Caco-2 (cell line): ENCODE measurements at regions not wholly inside any gene's neighbourhood (a gene's known extent, or its start where the extent isn't known, plus 50 kb on each side); places are given as distances from the start of the nearest gene placed in this dataset.

Experiments used
- BruUV-seq: library from RNA; stranded (reverse); fragments of 400-500 nt; replicated peaks from 2 replicates; lab custom pipeline; 2021; lab: Mats Ljungman, UMichigan
- CTCF ChIA-PET: fragments of 300-600 bp; sonication (Branson Sonifier 250); formaldehyde crosslinking; loops from one replicate; lab custom pipeline; 2022; ENCODE audit warnings: antibody characterized with exemption; lab: Charles Lee
- POLR2A ChIA-PET: fragments of 300-600 bp; sonication (Branson Sonifier 250); formaldehyde crosslinking; loops from one replicate; lab custom pipeline; 2022; ENCODE audit warnings: antibody characterized with exemption; lab: Charles Lee
- DNase-seq, 2 experiments: peaks; one replicate each; pipeline versions ENCODE4 v3.0.0 to v3.0.0-alpha.2; 2020 to 2022
- H3K27me3 ChIP-seq: replicated peaks from 2 replicates; pipeline ENCODE4 v1.6.0; 2011; ENCODE audit warnings: low read length; ENCODE audit not compliant: control insufficient read depth, insufficient read depth
- H3K36me3 ChIP-seq: 2 replicates; pipeline ENCODE4 v1.5.1; 2011; ENCODE audit warnings: low read length; ENCODE audit not compliant: control insufficient read depth, insufficient read depth
- H3K4me1 ChIP-seq: fragments of 250-450 bp; sonication (Bioruptor Pico); 2 replicates; pipeline ENCODE4 v1.5.1; 2020; ENCODE audit warnings: mild to moderate bottlenecking
- H3K4me3 ChIP-seq: 2 replicates; pipeline ENCODE4 v1.5.1; 2011; ENCODE audit warnings: low read depth, mild to moderate bottlenecking, control low read depth, low read length
- H3K9me3 ChIP-seq: fragments of 250-450 bp; sonication (Bioruptor Pico); 2 replicates; pipeline ENCODE4 v1.5.1; 2020; ENCODE audit warnings: mild to moderate bottlenecking, moderate library complexity
- H3K27ac Mint-ChIP-seq: one replicate; pipeline ENCODE4 v1.8.0; 2022; ENCODE audit warnings: mixed read lengths; ENCODE audit not compliant: unreplicated experiment
- H3K27me3 Mint-ChIP-seq: one replicate; pipeline ENCODE4 v1.8.0; 2022; ENCODE audit warnings: mixed read lengths; ENCODE audit not compliant: insufficient read depth, unreplicated experiment
- H3K36me3 Mint-ChIP-seq: one replicate; pipeline ENCODE4 v1.8.0; 2022; ENCODE audit warnings: mild to moderate bottlenecking, mixed read lengths; ENCODE audit not compliant: insufficient read depth, unreplicated experiment
- H3K4me1 Mint-ChIP-seq: one replicate; pipeline ENCODE4 v1.8.0; 2022; ENCODE audit warnings: low read depth, mixed read lengths; ENCODE audit not compliant: unreplicated experiment
- H3K4me3 Mint-ChIP-seq: one replicate; pipeline ENCODE4 v1.8.0; 2022; ENCODE audit warnings: mild to moderate bottlenecking, moderate library complexity, mixed read lengths; ENCODE audit not compliant: unreplicated experiment
- H3K9me3 Mint-ChIP-seq: one replicate; pipeline ENCODE4 v1.8.0; 2022; ENCODE audit warnings: mixed read lengths; ENCODE audit not compliant: unreplicated experiment
- intact Hi-C: fragments of 100-400 bp; cut with micrococcal nuclease; formaldehyde crosslinking; loops from one replicate; pipeline ENCODE4 v1.10.0; 2022; ENCODE audit not compliant: unreplicated experiment
- TF ChIP-seq, protein P1 (sequence below), 2 experiments: fragments of 200-600 bp in 1 of 2; IDR thresholded peaks; 1 replicate in 1 of 2; 2 replicates in 1 of 2; pipeline versions ENCODE4 v1.5.1 to v1.8.0; 2011 to 2022; ENCODE audit warnings: antibody characterized with exemption in 1 of 2, control low read depth in 1 of 2, inconsistent platforms in 1 of 2, low read depth in 1 of 2, low read length in 1 of 2, mild to moderate bottlenecking in 1 of 2, moderate library complexity in 1 of 2; ENCODE audit not compliant: insufficient read depth in 1 of 2, severe bottlenecking in 1 of 2, unreplicated experiment in 1 of 2

DNA sequence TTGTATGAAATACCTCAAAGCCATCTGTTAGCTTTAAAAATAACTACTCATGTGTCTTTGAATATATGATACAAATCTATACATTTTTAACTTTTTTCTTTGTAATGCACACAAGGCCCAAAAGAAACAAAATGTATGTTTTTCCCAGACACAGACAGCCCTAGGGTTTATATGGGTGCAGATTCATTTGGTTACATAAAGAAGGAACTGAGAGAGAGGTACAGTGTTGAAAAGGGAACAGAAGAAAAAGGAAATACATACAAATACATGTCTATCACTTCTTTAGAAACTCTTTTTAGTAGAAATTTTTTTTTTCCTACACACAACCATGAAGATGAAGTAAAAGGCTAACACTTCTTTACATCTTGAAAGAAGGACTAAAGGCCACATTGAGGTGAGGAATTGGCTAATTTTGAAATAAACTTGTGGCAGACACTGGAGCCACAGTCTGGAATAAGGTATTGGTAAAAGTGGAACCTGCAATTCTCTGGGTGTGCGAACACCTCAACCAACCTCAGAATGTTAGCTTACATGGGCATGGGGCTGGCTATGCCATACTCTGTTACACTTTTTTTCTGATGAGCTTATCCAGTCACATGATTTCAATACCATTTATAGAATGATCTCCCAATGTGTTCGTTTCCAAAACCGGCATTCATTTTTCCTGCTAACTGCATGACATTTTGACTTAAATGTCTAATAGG, 67.9 kb downstream of the FAM47C start:
- POLR2A ChIA-PET = no interaction called here
- TF ChIP-seq, protein P1, sequence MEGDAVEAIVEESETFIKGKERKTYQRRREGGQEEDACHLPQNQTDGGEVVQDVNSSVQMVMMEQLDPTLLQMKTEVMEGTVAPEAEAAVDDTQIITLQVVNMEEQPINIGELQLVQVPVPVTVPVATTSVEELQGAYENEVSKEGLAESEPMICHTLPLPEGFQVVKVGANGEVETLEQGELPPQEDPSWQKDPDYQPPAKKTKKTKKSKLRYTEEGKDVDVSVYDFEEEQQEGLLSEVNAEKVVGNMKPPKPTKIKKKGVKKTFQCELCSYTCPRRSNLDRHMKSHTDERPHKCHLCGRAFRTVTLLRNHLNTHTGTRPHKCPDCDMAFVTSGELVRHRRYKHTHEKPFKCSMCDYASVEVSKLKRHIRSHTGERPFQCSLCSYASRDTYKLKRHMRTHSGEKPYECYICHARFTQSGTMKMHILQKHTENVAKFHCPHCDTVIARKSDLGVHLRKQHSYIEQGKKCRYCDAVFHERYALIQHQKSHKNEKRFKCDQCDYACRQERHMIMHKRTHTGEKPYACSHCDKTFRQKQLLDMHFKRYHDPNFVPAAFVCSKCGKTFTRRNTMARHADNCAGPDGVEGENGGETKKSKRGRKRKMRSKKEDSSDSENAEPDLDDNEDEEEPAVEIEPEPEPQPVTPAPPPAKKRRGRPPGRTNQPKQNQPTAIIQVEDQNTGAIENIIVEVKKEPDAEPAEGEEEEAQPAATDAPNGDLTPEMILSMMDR (IDR thresholded peaks at IDR 0.05; ENCODE audit: insufficient read depth in 1 of 2, low read depth in 1 of 2, low read length in 1 of 2, severe bottlenecking in 1 of 2, unreplicated experiment in 1 of 2) = no peak
- Histone ChIP-seq H3K4me1 (no peaks in the 10 kb centered on the region), H3K27me3 (no peaks in the 10 kb centered on the region), H3K4me3 (no peak overlapping the region), H3K36me3 (no peaks in the 10 kb centered on the region), H3K9me3 (no peaks in the 10 kb centered on the region)
- no peak for DNase-seq
- no peaks in the 10 kb centered on the region for H3K9me3 Mint-ChIP-seq
- no peak overlapping the region for H3K4me3 Mint-ChIP-seq
- H3K4me1 Mint-ChIP-seq = no peaks in the 10 kb centered on the region
- BruUV-seq = no TSS peak
- intact Hi-C loops = no loop called here
- no peaks in the 10 kb centered on the region for H3K36me3 Mint-ChIP-seq
- H3K27ac Mint-ChIP-seq = no peak overlapping the region
- CTCF ChIA-PET = no interaction called here
- no peaks in the 10 kb centered on the region for H3K27me3 Mint-ChIP-seq

DNA sequence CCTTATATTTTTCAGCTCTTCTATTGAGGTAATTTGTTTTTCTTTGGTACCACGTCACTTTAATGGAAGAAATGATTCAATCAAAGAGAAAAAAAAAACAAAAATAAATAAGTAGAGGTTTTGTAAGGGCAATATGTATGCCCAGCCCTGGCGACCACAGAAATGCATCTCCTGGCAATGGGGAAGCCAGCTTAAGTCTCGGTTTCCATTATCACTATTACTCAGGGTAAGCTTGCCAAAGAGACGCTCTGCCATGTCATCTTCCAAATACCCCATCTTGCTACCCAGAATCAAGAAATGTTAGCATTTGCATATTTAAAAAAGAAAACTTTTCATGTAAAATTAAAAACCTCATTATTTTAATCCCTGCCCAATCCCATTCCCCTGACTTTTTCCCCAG, 68.8 kb downstream of the FAM47C start:
- no peaks in the 10 kb centered on the region for H3K4me1 ChIP-seq
- no peak overlapping the region for H3K4me3 Mint-ChIP-seq
- H3K4me3 ChIP-seq = no peak overlapping the region
- H3K9me3 ChIP-seq = no peaks in the 10 kb centered on the region
- no peaks in the 10 kb centered on the region for H3K36me3 ChIP-seq
- H3K27me3 ChIP-seq = no peaks in the 10 kb centered on the region
- H3K9me3 Mint-ChIP-seq = no peaks in the 10 kb centered on the region
- TF ChIP-seq, protein P1 (IDR thresholded peaks at IDR 0.05; ENCODE audit: insufficient read depth in 1 of 2, low read depth in 1 of 2, low read length in 1 of 2, severe bottlenecking in 1 of 2, unreplicated experiment in 1 of 2) = no peak
- no TSS peak for BruUV-seq
- H3K36me3 Mint-ChIP-seq = no peaks in the 10 kb centered on the region
- H3K27ac Mint-ChIP-seq = no peak overlapping the region
- intact Hi-C loops = no loop called here
- CTCF ChIA-PET = no interaction called here
- POLR2A ChIA-PET = no interaction called here
- H3K4me1 Mint-ChIP-seq = no peaks in the 10 kb centered on the region
- DNase-seq = no peak
- H3K27me3 Mint-ChIP-seq = no peaks in the 10 kb centered on the region

DNA sequence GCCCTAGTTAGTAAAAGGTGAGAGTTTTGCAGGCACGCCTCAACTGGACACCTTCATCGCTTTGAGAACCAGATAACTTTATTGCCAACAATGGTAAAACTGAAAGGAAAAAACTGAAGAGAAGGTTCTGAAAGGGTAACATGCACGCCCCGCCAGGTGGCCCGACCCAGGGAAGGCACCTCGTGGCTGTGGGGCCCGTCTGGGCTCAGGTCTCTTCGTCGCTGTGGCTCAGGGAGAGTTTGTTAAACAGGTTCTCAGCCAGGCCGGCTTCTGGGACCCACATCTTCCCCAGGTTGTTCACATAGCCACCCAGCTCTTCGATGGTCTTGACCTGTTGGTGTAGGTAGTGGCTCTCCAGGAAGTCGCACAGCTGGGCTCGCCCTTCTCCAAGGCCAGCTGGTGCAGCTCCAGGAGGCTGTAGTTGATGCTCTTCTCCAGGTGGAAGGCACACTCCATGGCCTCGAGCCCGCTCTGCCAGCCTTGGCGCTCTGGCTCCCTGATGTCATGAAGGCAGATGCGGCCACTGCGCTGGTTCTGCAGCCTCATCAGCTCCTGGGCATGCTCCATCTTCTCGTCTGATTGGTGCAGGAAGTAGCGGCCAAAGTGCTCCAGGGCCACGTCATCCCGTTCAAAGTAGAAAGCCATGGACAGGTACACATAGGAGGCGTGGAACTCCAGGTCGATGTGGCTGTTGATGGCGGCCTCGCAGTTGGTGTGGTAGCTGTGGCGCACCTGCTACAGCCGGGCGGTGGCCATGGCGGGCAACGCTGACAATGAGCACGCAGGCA, 69.7 kb downstream of the FAM47C start:
- Mint-ChIP-seq H3K27ac (no peak overlapping the region), H3K9me3 (no peaks in the 10 kb centered on the region), H3K4me3 (no peak overlapping the region), H3K27me3 (no peaks in the 10 kb centered on the region), H3K36me3 (no peaks in the 10 kb centered on the region), H3K4me1 (no peaks in the 10 kb centered on the region)
- DNase-seq = no peak
- Histone ChIP-seq H3K4me1 (no peaks in the 10 kb centered on the region), H3K9me3 (no peaks in the 10 kb centered on the region), H3K36me3 (no peaks in the 10 kb centered on the region), H3K4me3 (no peak overlapping the region), H3K27me3 (no peaks in the 10 kb centered on the region)
- ChIA-PET CTCF (no interaction called here), POLR2A (no interaction called here)
- BruUV-seq = no TSS peak
- intact Hi-C loops = no loop called here
- TF ChIP-seq, protein P1 (IDR thresholded peaks at IDR 0.05; ENCODE audit: insufficient read depth in 1 of 2, low read depth in 1 of 2, low read length in 1 of 2, severe bottlenecking in 1 of 2, unreplicated experiment in 1 of 2) = no peak
